ENCODE measurements at regions not wholly inside any gene's neighbourhood (a gene's known extent, or its start where the extent isn't known, plus 50 kb on each side); places are given as distances from the start of the nearest gene placed in this dataset.

DNA sequence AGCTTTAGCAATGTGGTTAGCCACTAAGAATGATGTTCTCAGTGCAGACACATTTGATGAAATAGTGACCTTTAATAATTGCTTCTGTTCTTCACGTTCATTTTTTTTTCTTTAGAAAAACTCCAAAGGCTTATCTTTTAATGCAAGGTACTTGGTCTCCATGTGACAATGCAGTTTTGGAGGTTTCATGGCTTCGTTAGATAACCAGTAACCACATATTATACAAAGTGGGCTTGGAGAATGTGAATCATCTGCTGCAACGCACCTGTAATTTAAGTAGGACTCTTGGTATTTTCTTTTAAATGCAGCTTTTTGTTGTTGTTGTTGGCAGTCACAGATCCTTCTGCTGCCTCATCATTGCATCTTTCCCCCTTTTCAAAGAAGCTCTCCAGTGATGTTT lies 1606.3 kb downstream of the SUCLG1 start:
- H3K79me2 ChIP-seq, result no peaks in the 10 kb centered on the region
- no peaks in the 10 kb centered on the region for H4K20me1 ChIP-seq (ENCODE audit: insufficient read depth, poor library complexity, severe bottlenecking)
- no peak overlapping the region for H3K4me3 ChIP-seq
- H3K27ac ChIP-seq, result no peak overlapping the region
- no peak overlapping the region for H3K4me2 ChIP-seq
- no peak for DNase-seq (ENCODE audit: low spot score)
- H2AFZ ChIP-seq, result no peak overlapping the region
- no peaks in the 10 kb centered on the region for H3K4me1 ChIP-seq (ENCODE audit: insufficient read depth)
- 85% methylated on average over 3 of the region's 3 CpGs for WGBS (ENCODE audit: low lambda C conversion rate, missing lambda C conversion rate)
- no peaks in the 10 kb centered on the region for H3K9me2 ChIP-seq (replicated peaks; ENCODE audit: insufficient read depth)
- no peaks in the 10 kb centered on the region for H3K9me3 ChIP-seq (ENCODE audit: low read depth)
- TF ChIP-seq EZH2 (IDR thresholded peaks at IDR 0.05; ENCODE audit: borderline replicate concordance), result no peak
- TF ChIP-seq EZH2phosphoT487 (IDR thresholded peaks at IDR 0.05; ENCODE audit: low read depth, severe bottlenecking, unreplicated experiment), result no peak
- TF ChIP-seq, protein P1, sequence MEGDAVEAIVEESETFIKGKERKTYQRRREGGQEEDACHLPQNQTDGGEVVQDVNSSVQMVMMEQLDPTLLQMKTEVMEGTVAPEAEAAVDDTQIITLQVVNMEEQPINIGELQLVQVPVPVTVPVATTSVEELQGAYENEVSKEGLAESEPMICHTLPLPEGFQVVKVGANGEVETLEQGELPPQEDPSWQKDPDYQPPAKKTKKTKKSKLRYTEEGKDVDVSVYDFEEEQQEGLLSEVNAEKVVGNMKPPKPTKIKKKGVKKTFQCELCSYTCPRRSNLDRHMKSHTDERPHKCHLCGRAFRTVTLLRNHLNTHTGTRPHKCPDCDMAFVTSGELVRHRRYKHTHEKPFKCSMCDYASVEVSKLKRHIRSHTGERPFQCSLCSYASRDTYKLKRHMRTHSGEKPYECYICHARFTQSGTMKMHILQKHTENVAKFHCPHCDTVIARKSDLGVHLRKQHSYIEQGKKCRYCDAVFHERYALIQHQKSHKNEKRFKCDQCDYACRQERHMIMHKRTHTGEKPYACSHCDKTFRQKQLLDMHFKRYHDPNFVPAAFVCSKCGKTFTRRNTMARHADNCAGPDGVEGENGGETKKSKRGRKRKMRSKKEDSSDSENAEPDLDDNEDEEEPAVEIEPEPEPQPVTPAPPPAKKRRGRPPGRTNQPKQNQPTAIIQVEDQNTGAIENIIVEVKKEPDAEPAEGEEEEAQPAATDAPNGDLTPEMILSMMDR (IDR thresholded peaks at IDR 0.05; ENCODE audit: poor library complexity), result no peak
- no peaks in the 10 kb centered on the region for H3K36me3 ChIP-seq (replicated peaks; ENCODE audit: insufficient read depth, low read depth)
- no peaks in the 10 kb centered on the region for H3K27me3 ChIP-seq

DNA sequence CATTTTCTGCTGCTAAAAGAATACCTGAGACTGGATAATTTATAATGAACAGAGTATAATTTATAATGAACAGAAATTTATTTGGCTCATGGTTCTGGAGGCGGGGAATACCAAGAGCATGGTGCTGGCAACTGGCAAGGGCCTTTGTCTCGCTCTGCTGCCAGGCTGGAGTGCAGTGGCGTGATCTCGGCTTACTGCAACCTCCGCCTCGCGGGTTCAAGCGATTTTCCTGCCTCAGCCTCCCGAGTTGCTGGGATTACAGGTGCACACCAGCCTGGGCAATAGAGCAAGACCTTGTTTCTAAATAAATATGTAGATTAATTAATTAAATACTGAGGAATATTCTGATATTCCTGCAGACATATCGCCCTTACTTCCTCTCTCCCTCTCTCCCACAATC lies 1610.8 kb downstream of the SUCLG1 start:
- Histone ChIP-seq H3K27me3 (no peaks in the 10 kb centered on the region), H3K79me2 (no peaks in the 10 kb centered on the region), H4K20me1 (ENCODE audit: insufficient read depth, poor library complexity, severe bottlenecking) (no peaks in the 10 kb centered on the region), H3K4me2 (no peak overlapping the region), H3K27ac (no peak overlapping the region), H2AFZ (no peak overlapping the region), H3K4me3 (no peak overlapping the region), H3K36me3 (replicated peaks; ENCODE audit: insufficient read depth, low read depth) (no peaks in the 10 kb centered on the region), H3K4me1 (ENCODE audit: insufficient read depth) (no peaks in the 10 kb centered on the region), H3K9me2 (replicated peaks; ENCODE audit: insufficient read depth) (no peaks in the 10 kb centered on the region), H3K9me3 (ENCODE audit: low read depth) (no peaks in the 10 kb centered on the region)
- DNase-seq (ENCODE audit: low spot score), result no peak
- no peak for TF ChIP-seq EZH2phosphoT487 (IDR thresholded peaks at IDR 0.05; ENCODE audit: low read depth, severe bottlenecking, unreplicated experiment)
- TF ChIP-seq EZH2 (IDR thresholded peaks at IDR 0.05; ENCODE audit: borderline replicate concordance), result no peak
- TF ChIP-seq, protein P1 (IDR thresholded peaks at IDR 0.05; ENCODE audit: poor library complexity), result no peak
- WGBS (ENCODE audit: low lambda C conversion rate, missing lambda C conversion rate), result 91% methylated on average over 10 of the region's 10 CpGs

DNA sequence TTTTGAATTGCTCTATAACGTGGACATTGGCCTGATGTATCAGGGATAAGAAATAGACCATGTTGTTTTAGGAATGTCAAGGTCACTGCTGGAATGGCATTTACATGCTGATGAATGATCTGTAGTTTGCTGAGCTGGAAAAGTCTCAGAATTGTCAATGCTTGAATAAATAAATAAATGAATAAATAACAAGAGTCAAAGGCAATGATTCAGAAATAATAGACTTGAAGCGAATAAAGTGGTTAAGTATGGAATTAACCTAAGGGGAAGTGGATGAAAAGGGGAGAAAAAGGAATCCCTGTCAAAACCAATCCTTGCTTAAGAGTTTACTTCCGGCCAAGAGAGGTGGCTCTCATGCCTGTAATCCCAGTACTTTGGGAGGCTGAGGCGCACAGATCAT lies 1620.0 kb downstream of the SUCLG1 start:
- WGBS (ENCODE audit: low lambda C conversion rate, missing lambda C conversion rate), result 94% methylated on average over 4 of the region's 4 CpGs
- H3K36me3 ChIP-seq (replicated peaks; ENCODE audit: insufficient read depth, low read depth), result no peaks in the 10 kb centered on the region
- H3K9me3 ChIP-seq (ENCODE audit: low read depth), result no peaks in the 10 kb centered on the region
- H3K27ac ChIP-seq, result no peak overlapping the region
- no peak overlapping the region for H2AFZ ChIP-seq
- DNase-seq (ENCODE audit: low spot score), result no peak
- H3K9me2 ChIP-seq (replicated peaks; ENCODE audit: insufficient read depth), result no peaks in the 10 kb centered on the region
- H3K79me2 ChIP-seq, result no peaks in the 10 kb centered on the region
- no peaks in the 10 kb centered on the region for H4K20me1 ChIP-seq (ENCODE audit: insufficient read depth, poor library complexity, severe bottlenecking)
- no peaks in the 10 kb centered on the region for H3K4me1 ChIP-seq (ENCODE audit: insufficient read depth)
- H3K27me3 ChIP-seq, result no peaks in the 10 kb centered on the region
- no peak overlapping the region for H3K4me2 ChIP-seq
- no peak for TF ChIP-seq EZH2phosphoT487 (IDR thresholded peaks at IDR 0.05; ENCODE audit: low read depth, severe bottlenecking, unreplicated experiment)
- no peak for TF ChIP-seq EZH2 (IDR thresholded peaks at IDR 0.05; ENCODE audit: borderline replicate concordance)
- TF ChIP-seq, protein P1 (IDR thresholded peaks at IDR 0.05; ENCODE audit: poor library complexity), result no peak
- no peak overlapping the region for H3K4me3 ChIP-seq
